BE2C (cell line): ENCODE measurements at regions not wholly inside any gene's neighbourhood (a gene's known extent, or its start where the extent isn't known, plus 50 kb on each side); places are given as distances from the start of the nearest gene placed in this dataset.
"Not testable (repeated sequence)": the region's sequence is repeated elsewhere in the genome, so short reads cannot be mapped to it uniquely, and the experiment has no call there.

ENCODE experiments used
- DNase-seq: peaks from one replicate; pipeline ENCODE4 v3.0.0-alpha.2; 2020
- H3K27me3 ChIP-seq: fragments of 250-450 bp; sonication (Bioruptor Pico); 2 replicates; pipeline ENCODE4 v1.5.1; 2020; ENCODE audit warnings: mild to moderate bottlenecking
- H3K36me3 ChIP-seq: fragments of 250-450 bp; sonication (Bioruptor Pico); 2 replicates; pipeline ENCODE4 v1.5.1; 2020; ENCODE audit warnings: mild to moderate bottlenecking
- H3K4me1 ChIP-seq: fragments of 250-450 bp; sonication (Bioruptor Pico); 2 replicates; pipeline ENCODE4 v1.5.1; 2020
- H3K4me3 ChIP-seq: 2 replicates; pipeline ENCODE4 v1.5.1; 2011; ENCODE audit warnings: low read depth, low read length
- H3K9me3 ChIP-seq: fragments of 250-450 bp; sonication (Bioruptor Pico); 2 replicates; pipeline ENCODE4 v1.5.1; 2020
- TF ChIP-seq, protein P1 (sequence below): IDR thresholded peaks from 2 replicates; pipeline ENCODE4 v1.5.1; 2012; ENCODE audit warnings: mild to moderate bottlenecking, low read depth, low read length

DNA sequence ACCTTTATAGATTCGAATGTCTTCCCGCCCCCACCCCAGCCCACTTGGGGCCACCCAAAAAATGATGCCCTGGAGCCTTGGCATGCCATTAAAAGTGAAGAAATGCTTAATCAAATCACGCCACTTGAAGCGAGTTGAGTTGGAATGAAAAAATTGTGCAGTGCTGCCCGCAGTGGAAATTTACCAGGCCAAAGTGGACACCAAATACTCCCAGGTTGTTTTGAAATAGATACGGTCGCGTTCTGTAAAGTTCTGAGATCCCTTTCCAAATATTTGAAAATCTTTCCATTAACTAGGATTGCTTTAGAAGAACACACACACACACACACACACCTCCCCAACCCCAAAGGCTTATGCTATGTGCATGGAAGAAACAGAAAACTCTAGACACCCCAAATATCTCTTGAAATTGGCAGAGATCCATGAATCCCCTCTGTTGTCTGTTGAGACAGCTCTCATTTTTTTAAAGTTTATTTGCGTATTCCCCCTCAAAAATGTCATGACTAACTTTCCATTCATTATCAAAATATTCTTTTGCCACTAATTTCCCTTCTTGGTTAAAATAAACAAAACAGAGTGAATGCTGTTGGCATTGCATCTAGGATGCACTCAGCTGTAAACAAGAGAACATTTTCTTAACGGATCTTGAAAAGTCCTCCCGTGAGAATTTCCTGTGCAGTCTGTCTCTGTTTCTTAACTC, 142.3 kb upstream of the KCNE2 start:
- Histone ChIP-seq H3K9me3 (no peaks in the 10 kb centered on the region), H3K4me1 (no peaks in the 10 kb centered on the region; the same call in 1 of the 2 replicates), H3K27me3 (no peaks in the 10 kb centered on the region), H3K36me3 (no peaks in the 10 kb centered on the region), H3K4me3 (no peak overlapping the region)
- DNase-seq: no peak
- TF ChIP-seq, protein P1, sequence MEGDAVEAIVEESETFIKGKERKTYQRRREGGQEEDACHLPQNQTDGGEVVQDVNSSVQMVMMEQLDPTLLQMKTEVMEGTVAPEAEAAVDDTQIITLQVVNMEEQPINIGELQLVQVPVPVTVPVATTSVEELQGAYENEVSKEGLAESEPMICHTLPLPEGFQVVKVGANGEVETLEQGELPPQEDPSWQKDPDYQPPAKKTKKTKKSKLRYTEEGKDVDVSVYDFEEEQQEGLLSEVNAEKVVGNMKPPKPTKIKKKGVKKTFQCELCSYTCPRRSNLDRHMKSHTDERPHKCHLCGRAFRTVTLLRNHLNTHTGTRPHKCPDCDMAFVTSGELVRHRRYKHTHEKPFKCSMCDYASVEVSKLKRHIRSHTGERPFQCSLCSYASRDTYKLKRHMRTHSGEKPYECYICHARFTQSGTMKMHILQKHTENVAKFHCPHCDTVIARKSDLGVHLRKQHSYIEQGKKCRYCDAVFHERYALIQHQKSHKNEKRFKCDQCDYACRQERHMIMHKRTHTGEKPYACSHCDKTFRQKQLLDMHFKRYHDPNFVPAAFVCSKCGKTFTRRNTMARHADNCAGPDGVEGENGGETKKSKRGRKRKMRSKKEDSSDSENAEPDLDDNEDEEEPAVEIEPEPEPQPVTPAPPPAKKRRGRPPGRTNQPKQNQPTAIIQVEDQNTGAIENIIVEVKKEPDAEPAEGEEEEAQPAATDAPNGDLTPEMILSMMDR: no peak

DNA sequence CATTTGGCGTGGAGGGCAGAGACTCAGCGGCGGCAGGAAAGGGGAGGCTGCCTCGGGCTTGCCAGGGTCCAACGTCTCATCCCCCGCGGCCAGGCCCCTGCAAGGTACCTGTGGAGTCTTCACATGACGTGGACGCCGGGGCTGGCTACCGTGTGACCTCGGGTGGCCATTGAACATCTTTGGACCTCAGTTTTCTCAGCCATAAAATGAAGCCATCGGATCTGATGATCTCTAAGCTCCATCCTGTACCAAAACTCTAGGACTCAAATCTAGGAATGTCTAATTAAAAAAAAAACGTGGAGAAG, 141.8 kb upstream of the KCNE2 start:
- TF ChIP-seq, protein P1: no peak
- Histone ChIP-seq H3K9me3 (no peaks in the 10 kb centered on the region), H3K27me3 (no peaks in the 10 kb centered on the region), H3K36me3 (no peaks in the 10 kb centered on the region), H3K4me1 (no peaks in the 10 kb centered on the region), H3K4me3 (no peak overlapping the region)
- DNase-seq: no peak

DNA sequence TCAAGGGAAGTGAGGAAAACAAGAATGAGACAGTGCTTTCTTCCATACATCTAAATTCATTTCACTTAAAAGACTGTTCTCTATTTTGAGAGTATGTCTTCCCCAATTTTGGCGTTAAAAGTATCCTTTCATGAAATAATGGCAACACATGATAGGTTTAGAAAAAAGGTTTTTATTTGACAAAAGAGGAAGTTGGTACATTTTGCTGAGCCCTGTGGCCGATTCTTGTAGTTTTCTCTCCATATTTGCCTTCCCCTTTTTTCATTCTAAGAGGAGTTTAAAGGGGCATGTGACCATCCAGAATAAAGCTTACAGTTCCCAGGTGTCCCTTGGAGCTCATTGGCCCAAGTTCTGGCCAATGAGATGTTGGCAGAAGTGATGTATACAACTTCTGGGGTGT, 140.4 kb upstream of the KCNE2 start:
- no peaks in the 10 kb centered on the region for H3K9me3 ChIP-seq
- H3K4me1 ChIP-seq: no peaks in the 10 kb centered on the region
- no peak overlapping the region for H3K4me3 ChIP-seq
- TF ChIP-seq, protein P1: no peak
- no peaks in the 10 kb centered on the region for H3K36me3 ChIP-seq
- H3K27me3 ChIP-seq: no peaks in the 10 kb centered on the region
- DNase-seq: no peak

DNA sequence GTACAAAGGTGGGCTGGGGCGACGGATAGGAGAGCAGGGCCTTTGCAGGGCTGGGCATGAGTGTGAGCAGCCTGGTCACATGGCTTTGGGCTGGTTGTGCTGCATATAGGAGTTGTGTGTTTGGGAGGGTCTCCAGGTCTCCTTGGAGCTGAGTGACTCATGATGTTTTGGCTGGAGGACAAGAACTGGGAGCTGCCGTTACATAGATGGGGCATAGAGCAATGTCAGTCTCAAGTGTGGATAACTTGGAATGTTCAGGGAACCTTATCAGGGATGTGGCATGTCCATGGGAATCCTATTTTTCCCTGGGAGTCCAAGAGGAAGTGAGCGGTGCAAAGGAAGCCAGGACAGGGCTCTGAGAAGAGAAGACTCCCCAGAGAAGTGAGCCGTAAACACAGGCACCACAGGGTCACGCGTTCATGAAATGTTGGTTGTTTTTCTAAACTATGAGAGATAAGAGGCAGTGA, 136.4 kb upstream of the KCNE2 start:
- TF ChIP-seq, protein P1: no peak
- Histone ChIP-seq H3K27me3 (no peaks in the 10 kb centered on the region), H3K36me3 (no peaks in the 10 kb centered on the region), H3K4me3 (no peak overlapping the region), H3K4me1 (no peaks in the 10 kb centered on the region), H3K9me3 (no peaks in the 10 kb centered on the region)
- no peak for DNase-seq

DNA sequence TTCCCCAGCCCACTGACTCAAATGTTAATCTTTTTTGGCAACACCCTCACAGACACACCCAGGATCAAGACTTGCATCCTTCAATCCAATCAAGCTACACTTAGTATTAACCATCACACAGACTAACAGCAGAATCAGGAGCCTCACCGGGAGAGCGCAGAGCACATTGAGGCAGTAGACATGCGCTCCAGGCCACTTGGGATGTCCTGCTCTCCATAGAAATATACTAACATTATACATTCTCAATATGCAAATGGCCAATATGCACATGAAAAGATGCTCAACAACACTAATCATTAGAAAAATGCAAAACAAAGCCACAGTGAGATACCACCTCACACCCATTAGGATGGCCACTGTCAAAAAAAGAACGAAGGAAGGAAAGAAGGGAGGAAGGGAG, 135.0 kb upstream of the KCNE2 start:
- TF ChIP-seq, protein P1: no peak
- no peak overlapping the region for H3K4me3 ChIP-seq
- DNase-seq: no peak
- H3K27me3 ChIP-seq: no peaks in the 10 kb centered on the region
- no peaks in the 10 kb centered on the region for H3K9me3 ChIP-seq
- no peaks in the 10 kb centered on the region for H3K36me3 ChIP-seq
- H3K4me1 ChIP-seq: no peaks in the 10 kb centered on the region

DNA sequence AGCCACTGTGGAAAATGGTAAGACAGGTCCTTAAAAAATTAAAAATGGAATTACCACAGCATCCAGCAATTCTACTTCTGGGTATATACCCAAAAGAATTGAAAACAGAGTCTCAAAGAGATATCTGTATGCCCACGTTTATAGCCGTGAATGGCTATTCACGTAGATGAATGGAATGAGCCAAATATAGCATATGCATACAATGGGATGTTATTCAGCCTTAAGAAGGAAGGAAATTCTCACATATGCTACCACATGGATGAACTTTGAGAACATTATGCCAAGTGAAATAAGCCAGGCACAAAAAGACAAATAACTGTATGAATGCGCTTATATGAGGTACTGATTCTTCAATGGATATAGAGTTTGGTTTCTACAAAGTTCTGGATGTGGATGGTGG, 134.5 kb upstream of the KCNE2 start:
- TF ChIP-seq, protein P1: no peak
- no peak for DNase-seq
- Histone ChIP-seq H3K27me3 (no peaks in the 10 kb centered on the region), H3K4me3 (no peak overlapping the region), H3K9me3 (no peaks in the 10 kb centered on the region), H3K36me3 (no peaks in the 10 kb centered on the region), H3K4me1 (no peaks in the 10 kb centered on the region)

DNA sequence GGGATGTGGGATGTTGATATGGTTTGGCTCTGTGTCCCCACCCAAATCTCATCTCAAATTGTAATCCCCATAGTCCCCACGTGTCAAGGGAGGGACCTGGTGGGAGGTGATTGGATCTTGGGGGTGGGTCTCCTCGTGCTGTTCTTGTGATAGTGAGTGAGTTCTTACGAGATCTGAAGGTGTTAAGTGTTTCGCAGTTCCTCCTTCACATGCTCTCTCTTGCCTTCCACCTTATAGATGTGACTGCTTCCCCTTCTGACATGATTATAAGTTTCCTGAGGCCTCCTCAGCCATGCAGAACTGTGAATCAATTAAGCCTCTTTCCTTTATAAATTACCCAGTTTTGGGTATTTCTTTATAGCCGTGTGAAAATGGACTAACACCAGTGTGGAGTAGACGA, 130.1 kb upstream of the KCNE2 start:
- H3K9me3 ChIP-seq, DNase-seq, H3K27me3 ChIP-seq, H3K4me3 ChIP-seq, H3K4me1 ChIP-seq, H3K36me3 ChIP-seq: not testable (repeated sequence)
